ENCODE measurements at regions not wholly inside any gene's neighbourhood (a gene's known extent, or its start where the extent isn't known, plus 50 kb on each side); places are given as distances from the start of the nearest gene placed in this dataset.

DNA sequence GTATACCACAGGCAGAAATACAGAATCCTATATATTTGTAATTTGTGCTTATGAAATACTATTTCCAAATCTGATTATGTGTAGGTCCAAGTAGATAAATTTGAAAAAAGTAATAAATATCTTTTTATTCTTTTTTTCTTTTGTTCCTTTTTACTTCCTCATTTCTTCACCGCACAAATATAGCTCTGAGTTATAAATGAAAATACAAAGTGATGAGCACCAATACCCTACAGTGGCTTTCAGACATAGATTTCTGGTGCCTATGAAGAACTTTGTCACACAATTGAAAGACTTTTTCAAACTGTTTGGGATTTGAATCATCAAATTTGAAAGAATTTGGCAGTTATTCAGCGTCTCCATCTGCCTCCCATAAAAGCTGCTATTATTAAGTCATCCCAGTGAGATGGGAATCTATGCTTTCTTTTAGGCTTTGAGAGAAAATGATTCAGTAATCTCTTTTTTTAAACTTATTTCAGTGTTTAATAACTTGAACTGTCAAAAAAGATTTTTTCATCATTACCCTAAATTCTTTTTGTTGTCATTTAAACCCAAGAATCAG lies 363.6 kb upstream of the GOLIM4 start:
- ChIA-PET POLR2A (no interaction called here), CTCF (no interaction called here)
- Mint-ChIP-seq H3K27me3 (no peaks in the 10 kb centered on the region), H3K4me3 (no peak overlapping the region), H3K36me3 (no peaks in the 10 kb centered on the region), H3K27ac (no peak overlapping the region), H3K9me3 (peaks cover 6% of the 10 kb centered on the region), H3K4me1 (ENCODE audit: low read depth) (no peaks in the 10 kb centered on the region)
- intact Hi-C loops (cut with micrococcal nuclease), result no loop called here
- DNase-seq, result no peak

DNA sequence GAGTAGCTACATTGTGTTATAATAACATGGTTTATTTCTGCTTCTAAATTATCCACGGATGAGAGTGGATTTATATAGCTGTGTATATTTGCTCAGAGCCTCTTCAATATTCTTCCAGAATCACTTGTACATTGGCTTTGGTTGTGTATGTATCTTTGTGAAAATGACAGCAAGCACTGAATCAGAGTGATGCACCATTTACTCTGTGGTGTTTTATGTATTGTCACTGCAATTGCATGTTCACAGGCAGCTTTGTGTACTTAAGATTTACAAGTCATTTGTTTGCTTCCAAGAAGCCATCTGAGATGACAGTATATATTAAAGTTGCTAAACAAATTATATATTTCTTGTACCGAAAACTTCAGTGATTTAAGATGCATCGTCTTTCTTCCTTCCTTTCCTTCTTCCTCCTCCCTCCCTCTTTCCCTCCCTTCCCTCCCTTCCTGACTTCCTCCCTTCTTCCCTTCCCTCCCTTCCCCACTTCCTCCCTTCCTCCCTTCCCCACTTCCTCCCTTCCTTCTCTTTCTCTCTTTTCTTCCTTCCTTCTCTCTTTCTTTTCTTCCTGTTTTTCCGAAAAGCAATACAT lies 362.3 kb upstream of the GOLIM4 start:
- no peak overlapping the region for H3K27ac Mint-ChIP-seq
- H3K4me1 Mint-ChIP-seq (ENCODE audit: low read depth), result no peaks in the 10 kb centered on the region
- DNase-seq, result no peak
- H3K9me3 Mint-ChIP-seq, result peaks cover 3% of the 10 kb centered on the region
- no peaks in the 10 kb centered on the region for H3K36me3 Mint-ChIP-seq
- POLR2A ChIA-PET, result interaction anchor here (0.6 kb wide), 1 partner anchor 11 kb away, joined by 3 read pairs; no protein-coding TSS in a partner anchor
- H3K27me3 Mint-ChIP-seq, result no peaks in the 10 kb centered on the region
- H3K4me3 Mint-ChIP-seq, result no peak overlapping the region
- CTCF ChIA-PET, result no interaction called here
- intact Hi-C loops (cut with micrococcal nuclease), result no loop called here

DNA sequence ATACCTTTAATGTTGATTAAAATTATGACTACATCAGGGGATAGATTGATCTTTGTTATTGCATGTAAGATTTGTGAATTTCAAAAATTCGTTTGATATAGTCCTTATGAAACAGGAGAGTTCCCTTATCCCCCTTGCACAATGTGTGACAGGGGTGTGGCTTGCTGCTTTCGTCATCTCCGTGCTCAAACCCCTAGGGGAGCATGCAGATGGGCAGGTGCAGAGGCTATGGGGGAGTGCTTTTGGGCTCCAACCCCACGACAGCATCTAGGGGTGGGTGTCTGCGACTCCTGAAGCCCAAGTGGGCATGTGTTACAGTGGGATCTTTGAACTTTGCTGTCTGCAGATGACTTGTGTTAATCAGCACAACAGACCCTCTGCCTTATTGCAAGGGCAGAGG lies 360.1 kb upstream of the GOLIM4 start:
- CTCF ChIA-PET, result no interaction called here
- H3K27me3 Mint-ChIP-seq, result no peaks in the 10 kb centered on the region
- POLR2A ChIA-PET, result no interaction called here
- no peaks in the 10 kb centered on the region for H3K9me3 Mint-ChIP-seq
- H3K27ac Mint-ChIP-seq, result no peak overlapping the region
- no peak for DNase-seq
- intact Hi-C loops (cut with micrococcal nuclease), result no loop called here
- no peaks in the 10 kb centered on the region for H3K36me3 Mint-ChIP-seq
- no peaks in the 10 kb centered on the region for H3K4me1 Mint-ChIP-seq (ENCODE audit: low read depth)
- H3K4me3 Mint-ChIP-seq, result no peak overlapping the region

DNA sequence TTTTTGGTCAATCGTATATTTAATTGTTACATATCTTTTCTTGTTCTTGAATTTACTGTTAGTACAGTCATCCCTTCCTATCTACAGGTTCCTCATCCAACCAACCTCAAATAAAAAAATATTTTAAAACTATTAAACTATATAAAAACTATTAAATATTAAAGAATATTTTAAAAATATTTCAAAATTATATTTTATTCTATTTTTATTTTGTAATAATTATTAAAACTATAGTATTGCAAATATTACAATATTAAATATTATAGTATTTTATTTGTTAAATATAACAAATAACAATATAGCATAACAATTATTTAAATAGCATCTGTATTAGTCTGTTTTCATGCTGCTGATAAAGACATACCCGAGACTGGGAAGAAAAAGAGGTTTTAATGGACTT lies 357.9 kb upstream of the GOLIM4 start:
- POLR2A ChIA-PET, result no interaction called here
- H3K4me1 Mint-ChIP-seq (ENCODE audit: low read depth), result no peaks in the 10 kb centered on the region
- H3K9me3 Mint-ChIP-seq, result no peaks in the 10 kb centered on the region
- intact Hi-C loops (cut with micrococcal nuclease), result no loop called here
- no peaks in the 10 kb centered on the region for H3K36me3 Mint-ChIP-seq
- CTCF ChIA-PET, result no interaction called here
- no peak for DNase-seq
- no peaks in the 10 kb centered on the region for H3K27me3 Mint-ChIP-seq
- no peak overlapping the region for H3K27ac Mint-ChIP-seq
- H3K4me3 Mint-ChIP-seq, result no peak overlapping the region

DNA sequence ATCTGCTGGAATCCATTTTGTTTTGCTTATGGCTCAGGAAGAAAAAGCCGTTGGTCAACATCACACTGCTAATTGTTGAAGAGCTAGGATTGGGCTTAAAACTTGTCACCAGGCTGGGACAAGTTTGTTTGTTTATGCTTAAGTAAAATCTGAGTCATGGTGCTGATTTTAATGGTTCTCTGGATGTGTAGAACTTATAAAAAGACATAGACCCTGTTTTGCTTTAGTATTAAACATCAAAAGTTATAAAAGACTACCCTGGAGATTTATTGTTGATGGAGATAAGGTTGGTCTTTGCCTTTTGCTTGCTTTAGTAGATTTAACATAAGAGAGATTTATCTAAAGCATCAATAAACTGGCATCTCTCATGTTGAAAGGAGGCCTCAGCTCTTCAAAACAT lies 348.2 kb upstream of the GOLIM4 start:
- no peak overlapping the region for H3K4me3 Mint-ChIP-seq
- no peaks in the 10 kb centered on the region for H3K36me3 Mint-ChIP-seq
- no peak for DNase-seq
- intact Hi-C loops (cut with micrococcal nuclease), result no loop called here
- H3K4me1 Mint-ChIP-seq (ENCODE audit: low read depth), result no peaks in the 10 kb centered on the region
- ChIA-PET CTCF (no interaction called here), POLR2A (no interaction called here)
- no peaks in the 10 kb centered on the region for H3K9me3 Mint-ChIP-seq
- H3K27me3 Mint-ChIP-seq, result no peaks in the 10 kb centered on the region
- H3K27ac Mint-ChIP-seq, result no peak overlapping the region

DNA sequence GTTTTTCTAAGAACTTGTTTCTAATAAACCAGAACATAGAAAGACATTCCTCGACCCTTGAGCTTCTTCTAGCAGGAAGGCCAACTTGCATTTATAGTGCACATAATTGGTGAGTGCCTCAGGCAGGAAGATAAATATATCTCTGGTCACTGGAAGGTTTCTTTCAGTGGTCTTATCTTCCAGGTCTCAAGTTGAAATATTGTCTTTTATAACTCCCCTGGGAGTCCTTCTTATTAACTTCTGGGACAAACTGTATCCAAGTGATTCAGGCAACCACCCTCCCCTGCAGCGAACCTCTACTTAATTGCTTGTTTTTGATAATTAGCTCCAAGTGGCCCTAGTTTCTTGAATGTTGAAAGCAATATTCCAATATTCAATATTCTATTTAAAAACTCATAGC lies 346.8 kb upstream of the GOLIM4 start:
- intact Hi-C loops (cut with micrococcal nuclease), result no loop called here
- CTCF ChIA-PET, result no interaction called here
- H3K27me3 Mint-ChIP-seq, result no peaks in the 10 kb centered on the region
- DNase-seq, result no peak
- no peak overlapping the region for H3K4me3 Mint-ChIP-seq
- POLR2A ChIA-PET, result no interaction called here
- H3K27ac Mint-ChIP-seq, result no peak overlapping the region
- peaks cover 2% of the 10 kb centered on the region for H3K9me3 Mint-ChIP-seq
- no peaks in the 10 kb centered on the region for H3K4me1 Mint-ChIP-seq (ENCODE audit: low read depth)
- no peaks in the 10 kb centered on the region for H3K36me3 Mint-ChIP-seq

DNA sequence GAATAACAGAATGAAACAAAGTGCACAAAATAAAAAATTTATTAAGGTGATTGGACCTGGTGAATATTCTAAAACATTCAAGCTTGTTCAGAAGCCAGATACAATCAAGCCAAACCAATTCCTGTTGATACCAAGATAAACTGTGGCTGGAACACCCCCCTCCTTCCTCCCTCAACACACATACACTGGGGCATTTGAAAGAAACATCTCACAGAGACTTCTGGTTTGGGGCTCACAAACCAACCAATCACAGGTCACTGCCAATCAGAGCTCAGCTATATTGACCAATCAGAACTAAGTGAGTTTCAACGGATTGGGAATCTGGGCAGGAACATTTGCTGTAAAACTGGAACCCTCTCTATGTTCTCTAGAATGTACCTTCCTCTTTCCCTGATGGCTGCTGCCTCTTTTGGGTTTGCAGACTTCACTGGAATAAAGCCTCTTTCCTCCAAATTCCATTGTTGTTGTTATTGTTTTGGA lies 340.6 kb upstream of the GOLIM4 start:
- CTCF ChIA-PET, result no interaction called here
- intact Hi-C loops (cut with micrococcal nuclease), result no loop called here

DNA sequence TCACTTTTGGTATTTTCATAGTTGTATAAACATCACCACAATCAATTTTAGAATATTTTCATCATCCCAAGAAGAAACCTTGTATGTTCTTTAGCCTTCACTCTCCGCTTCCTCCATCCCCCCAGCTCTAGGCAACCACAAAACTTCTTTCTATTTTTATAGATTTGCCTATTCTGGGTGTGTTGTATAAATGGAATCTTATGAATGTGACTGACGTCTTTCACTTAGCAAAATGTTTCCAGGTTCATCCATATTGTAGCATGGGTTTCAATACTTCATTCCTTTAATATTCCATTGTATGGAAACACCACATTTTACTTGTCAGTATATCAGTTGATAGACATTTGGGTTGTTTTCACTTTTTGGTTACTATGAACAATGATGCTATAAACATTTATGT lies 335.8 kb upstream of the GOLIM4 start:
- H3K9me3 Mint-ChIP-seq, result peaks cover 2% of the 10 kb centered on the region
- no peak overlapping the region for H3K27ac Mint-ChIP-seq
- CTCF ChIA-PET, result no interaction called here
- no peaks in the 10 kb centered on the region for H3K4me1 Mint-ChIP-seq (ENCODE audit: low read depth)
- DNase-seq, result no peak
- H3K36me3 Mint-ChIP-seq, result no peaks in the 10 kb centered on the region
- H3K4me3 Mint-ChIP-seq, result no peak overlapping the region
- no peaks in the 10 kb centered on the region for H3K27me3 Mint-ChIP-seq
- POLR2A ChIA-PET, result no interaction called here
- intact Hi-C loops (cut with micrococcal nuclease), result no loop called here

More for the DNA sequence above, 340.6 kb upstream of the GOLIM4 start:
- Mint-ChIP-seq H3K27ac (no peak overlapping the region), H3K9me3 (peaks cover 2% of the 10 kb centered on the region), H3K4me3 (no peak overlapping the region), H3K27me3 (no peaks in the 10 kb centered on the region), H3K4me1 (ENCODE audit: low read depth) (no peaks in the 10 kb centered on the region), H3K36me3 (no peaks in the 10 kb centered on the region)
- POLR2A ChIA-PET, result no interaction called here
- no peak for DNase-seq

DNA sequence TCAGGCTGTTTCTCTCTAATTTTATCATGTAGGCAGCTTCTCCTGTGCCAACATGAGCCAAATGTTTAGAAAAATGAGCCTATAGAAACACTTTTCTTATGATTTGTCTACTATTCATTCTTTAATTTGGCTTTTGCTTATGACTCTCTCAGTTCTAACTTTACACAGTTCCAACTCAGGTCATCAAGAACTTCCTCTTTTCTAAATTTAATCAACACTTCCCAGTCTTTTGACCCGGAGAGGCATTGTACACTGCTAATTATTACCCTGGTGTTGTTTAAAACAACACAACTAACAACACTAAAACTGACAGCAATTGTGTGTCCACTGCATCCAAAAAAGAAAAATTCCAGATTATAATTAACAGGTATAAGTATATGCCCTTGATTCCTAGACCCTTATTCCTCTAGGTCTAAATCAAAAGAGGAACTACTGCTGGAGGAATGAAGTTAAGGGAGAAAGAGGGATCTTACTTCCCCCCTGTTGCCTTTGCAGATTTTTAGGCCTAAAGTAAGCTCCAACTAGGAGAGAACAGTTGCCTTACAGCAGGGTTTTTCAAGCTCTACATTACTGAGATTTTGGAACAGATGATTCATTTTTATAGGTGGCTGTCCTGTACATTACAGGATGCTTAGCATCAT lies 332.2 kb upstream of the GOLIM4 start:
- DNase-seq, result no peak
- Mint-ChIP-seq H3K36me3 (no peaks in the 10 kb centered on the region), H3K9me3 (peaks cover 6% of the 10 kb centered on the region), H3K4me1 (ENCODE audit: low read depth) (no peaks in the 10 kb centered on the region), H3K4me3 (no peak overlapping the region), H3K27ac (no peak overlapping the region), H3K27me3 (no peaks in the 10 kb centered on the region)
- CTCF ChIA-PET, result no interaction called here
- POLR2A ChIA-PET, result no interaction called here
- intact Hi-C loops (cut with micrococcal nuclease), result no loop called here

DNA sequence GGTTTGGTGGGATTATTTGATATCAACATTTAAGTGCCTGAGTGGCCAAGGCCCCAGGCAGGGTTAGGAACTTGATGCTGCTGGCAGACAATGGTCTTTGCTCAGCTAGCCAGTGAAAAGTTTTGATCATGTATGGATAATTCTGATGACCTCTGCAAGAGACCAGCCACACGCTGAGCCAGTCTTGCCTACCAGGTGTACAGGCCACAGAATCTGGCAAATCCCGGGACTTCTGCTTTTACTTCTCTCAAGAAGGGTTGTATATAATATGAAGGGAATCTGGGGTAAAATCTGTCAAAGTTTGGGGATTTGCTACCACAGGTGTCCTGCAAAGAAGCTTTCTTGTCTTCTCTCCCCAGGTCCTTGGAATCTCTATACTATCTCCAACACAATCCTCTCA lies 331.4 kb upstream of the GOLIM4 start:
- no peak for DNase-seq
- peaks cover 6% of the 10 kb centered on the region for H3K9me3 Mint-ChIP-seq
- ChIA-PET POLR2A (no interaction called here), CTCF (no interaction called here)
- intact Hi-C loops (cut with micrococcal nuclease), result no loop called here
- no peak overlapping the region for H3K4me3 Mint-ChIP-seq
- H3K27me3 Mint-ChIP-seq, result no peaks in the 10 kb centered on the region
- H3K36me3 Mint-ChIP-seq, result no peaks in the 10 kb centered on the region
- H3K4me1 Mint-ChIP-seq (ENCODE audit: low read depth), result no peaks in the 10 kb centered on the region
- H3K27ac Mint-ChIP-seq, result no peak overlapping the region

DNA sequence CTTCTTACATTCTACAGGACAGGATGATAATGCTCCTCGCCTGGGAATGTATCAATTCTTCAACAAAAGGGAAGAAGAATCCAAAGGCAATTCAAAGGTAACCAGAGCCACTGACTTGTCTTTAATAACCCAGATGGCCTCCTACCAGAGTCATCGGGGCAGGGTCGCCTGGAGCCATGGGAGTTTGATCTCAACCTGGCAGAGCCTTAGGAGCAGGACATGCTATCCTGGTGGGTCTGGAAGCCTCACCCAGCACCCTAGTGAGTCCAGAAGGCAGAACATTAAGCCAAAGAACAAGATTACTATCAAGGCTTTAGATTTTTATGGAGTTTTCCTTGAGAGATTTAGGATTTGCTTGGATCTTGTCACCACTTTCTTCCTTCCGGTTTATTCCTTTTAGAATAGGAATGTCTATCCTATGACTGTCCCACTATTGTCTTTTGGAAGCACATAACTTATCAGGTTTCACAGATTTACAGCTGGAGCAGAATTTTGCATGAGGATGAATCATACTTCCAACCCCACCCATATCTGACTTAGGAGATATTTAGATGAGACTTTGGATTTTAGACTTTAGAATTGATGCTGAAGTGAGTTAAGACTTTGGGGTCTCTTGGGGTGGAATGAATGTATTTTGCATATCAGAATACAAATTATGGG lies 330.3 kb upstream of the GOLIM4 start:
- intact Hi-C loops (cut with micrococcal nuclease), result no loop called here
- POLR2A ChIA-PET, result no interaction called here
- peaks cover 6% of the 10 kb centered on the region for H3K9me3 Mint-ChIP-seq
- H3K4me1 Mint-ChIP-seq (ENCODE audit: low read depth), result no peaks in the 10 kb centered on the region
- no peak for DNase-seq
- no peaks in the 10 kb centered on the region for H3K27me3 Mint-ChIP-seq
- no peaks in the 10 kb centered on the region for H3K36me3 Mint-ChIP-seq
- CTCF ChIA-PET, result no interaction called here
- no peak overlapping the region for H3K4me3 Mint-ChIP-seq
- no peak overlapping the region for H3K27ac Mint-ChIP-seq

DNA sequence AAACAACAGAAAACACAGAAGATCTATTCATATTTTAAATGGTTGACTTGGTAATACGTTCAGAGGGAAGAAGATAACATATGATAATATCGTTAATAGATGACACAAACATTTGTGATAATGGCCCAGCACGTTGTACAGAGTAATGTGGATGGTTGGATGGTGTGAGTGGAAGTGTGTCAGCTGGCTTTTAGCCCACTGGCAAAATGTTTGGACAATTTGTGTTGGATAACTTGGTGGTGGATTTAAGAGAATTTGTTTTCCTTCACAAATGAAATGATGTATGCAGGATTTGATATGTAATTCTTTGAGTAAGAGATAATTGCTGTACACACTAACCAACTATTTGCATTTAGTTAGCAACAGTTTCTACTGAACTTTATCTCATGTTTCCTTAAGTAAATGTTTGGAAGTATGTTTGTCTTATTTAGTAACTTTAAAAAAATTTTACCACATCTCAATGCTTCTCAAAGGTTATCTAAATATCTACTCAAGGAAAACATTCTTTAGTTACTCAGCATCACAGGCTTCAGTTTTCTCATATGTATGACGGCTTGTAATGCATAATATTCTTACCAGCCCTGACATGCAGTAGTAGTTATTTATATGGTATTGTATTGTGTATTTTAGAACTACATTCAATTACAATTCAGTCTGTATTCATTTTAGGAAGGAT lies 328.5 kb upstream of the GOLIM4 start:
- H3K27ac Mint-ChIP-seq, result no peak overlapping the region
- no peaks in the 10 kb centered on the region for H3K36me3 Mint-ChIP-seq
- no peak for DNase-seq
- ChIA-PET POLR2A (no interaction called here), CTCF (no interaction called here)
- no peak overlapping the region for H3K4me3 Mint-ChIP-seq
- intact Hi-C loops (cut with micrococcal nuclease), result no loop called here
- no peaks in the 10 kb centered on the region for H3K27me3 Mint-ChIP-seq
- no peaks in the 10 kb centered on the region for H3K4me1 Mint-ChIP-seq (ENCODE audit: low read depth)
- peaks cover 6% of the 10 kb centered on the region for H3K9me3 Mint-ChIP-seq

All from activated CD4-positive, alpha-beta memory T cell treated with anti-CD3 and anti-CD28 coated beads for 36 hours (primary cell).